RWPE2 (cell line): ENCODE measurements at regions not wholly inside any gene's neighbourhood (a gene's known extent, or its start where the extent isn't known, plus 50 kb on each side); places are given as distances from the start of the nearest gene placed in this dataset.

ENCODE experiments used
- ATAC-seq: fragments of 200-7000 bp; cut with Tn5 transposase; 3 replicates; pipeline ENCODE4 v1.9.1; 2021; ENCODE audit warnings: low read depth
- DNase-seq: peaks from one replicate; pipeline ENCODE4 v3.0.0-alpha.2; 2020; ENCODE audit warnings: low spot score
- H3K27ac ChIP-seq: fragments of 450-650 bp; 2 replicates; pipeline ENCODE4 v1.5.1; 2017; ENCODE audit warnings: mild to moderate bottlenecking; ENCODE audit not compliant: poor library complexity, severe bottlenecking
- H3K27me3 ChIP-seq: fragments of 250-450 bp; sonication (Bioruptor Pico); 2 replicates; pipeline ENCODE4 v1.5.1; 2021; ENCODE audit warnings: mild to moderate bottlenecking, moderate library complexity; ENCODE audit not compliant: insufficient read depth, poor library complexity, severe bottlenecking
- H3K36me3 ChIP-seq: fragments of 250-450 bp; sonication (Bioruptor Pico); 2 replicates; pipeline ENCODE4 v1.5.1; 2020; ENCODE audit warnings: low read depth, mild to moderate bottlenecking, moderate library complexity
- H3K4me1 ChIP-seq: fragments of 250-450 bp; sonication (Bioruptor Pico); 2 replicates; pipeline ENCODE4 v1.5.1; 2021; ENCODE audit warnings: mild to moderate bottlenecking, moderate library complexity; ENCODE audit not compliant: insufficient read depth, poor library complexity, severe bottlenecking
- H3K4me3 ChIP-seq: fragments of 250-450 bp; sonication (Bioruptor Pico); 2 replicates; pipeline ENCODE4 v1.5.1; 2021; ENCODE audit warnings: mild to moderate bottlenecking, moderate library complexity; ENCODE audit not compliant: severe bottlenecking
- H3K9me3 ChIP-seq: fragments of 250-450 bp; sonication (Bioruptor Pico); 2 replicates; pipeline ENCODE4 v1.5.1; 2021; ENCODE audit warnings: mild to moderate bottlenecking, moderate library complexity; ENCODE audit not compliant: severe bottlenecking
- TF ChIP-seq, protein P1 (sequence below): fragments of 450-650 bp; IDR thresholded peaks from one replicate; pipeline ENCODE4 v1.5.1; 2017; ENCODE audit warnings: mild to moderate bottlenecking, moderate library complexity; ENCODE audit not compliant: poor library complexity, severe bottlenecking

DNA sequence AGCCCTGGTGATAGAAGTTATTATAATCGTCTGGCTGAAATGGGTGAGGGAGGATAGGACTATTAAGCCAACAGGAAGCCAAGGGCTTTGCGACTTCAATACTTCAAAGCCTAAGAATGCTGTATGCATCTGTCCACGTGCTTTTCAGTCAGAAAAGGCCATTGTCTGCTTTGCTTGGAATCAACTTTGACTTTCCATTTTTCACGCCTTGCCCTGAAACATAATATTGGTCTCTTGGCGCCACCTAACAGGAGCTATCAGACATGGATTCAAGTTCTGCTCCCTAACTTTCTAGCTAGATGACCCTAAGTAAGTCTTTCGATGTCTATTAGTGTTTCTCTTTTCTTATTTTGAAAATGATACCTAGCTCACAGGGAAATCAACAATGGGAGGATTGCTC, 572.6 kb downstream of the TLR4 start:
- no peak for ATAC-seq
- H3K9me3 ChIP-seq: peaks cover under 1% of the 10 kb centered on the region
- peaks cover 7% of the 10 kb centered on the region for H3K4me1 ChIP-seq
- no peak for DNase-seq
- TF ChIP-seq, protein P1, sequence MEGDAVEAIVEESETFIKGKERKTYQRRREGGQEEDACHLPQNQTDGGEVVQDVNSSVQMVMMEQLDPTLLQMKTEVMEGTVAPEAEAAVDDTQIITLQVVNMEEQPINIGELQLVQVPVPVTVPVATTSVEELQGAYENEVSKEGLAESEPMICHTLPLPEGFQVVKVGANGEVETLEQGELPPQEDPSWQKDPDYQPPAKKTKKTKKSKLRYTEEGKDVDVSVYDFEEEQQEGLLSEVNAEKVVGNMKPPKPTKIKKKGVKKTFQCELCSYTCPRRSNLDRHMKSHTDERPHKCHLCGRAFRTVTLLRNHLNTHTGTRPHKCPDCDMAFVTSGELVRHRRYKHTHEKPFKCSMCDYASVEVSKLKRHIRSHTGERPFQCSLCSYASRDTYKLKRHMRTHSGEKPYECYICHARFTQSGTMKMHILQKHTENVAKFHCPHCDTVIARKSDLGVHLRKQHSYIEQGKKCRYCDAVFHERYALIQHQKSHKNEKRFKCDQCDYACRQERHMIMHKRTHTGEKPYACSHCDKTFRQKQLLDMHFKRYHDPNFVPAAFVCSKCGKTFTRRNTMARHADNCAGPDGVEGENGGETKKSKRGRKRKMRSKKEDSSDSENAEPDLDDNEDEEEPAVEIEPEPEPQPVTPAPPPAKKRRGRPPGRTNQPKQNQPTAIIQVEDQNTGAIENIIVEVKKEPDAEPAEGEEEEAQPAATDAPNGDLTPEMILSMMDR: no peak
- H3K27me3 ChIP-seq: no peaks in the 10 kb centered on the region
- no peaks in the 10 kb centered on the region for H3K36me3 ChIP-seq
- H3K27ac ChIP-seq: no peak overlapping the region
- H3K4me3 ChIP-seq: no peak overlapping the region

DNA sequence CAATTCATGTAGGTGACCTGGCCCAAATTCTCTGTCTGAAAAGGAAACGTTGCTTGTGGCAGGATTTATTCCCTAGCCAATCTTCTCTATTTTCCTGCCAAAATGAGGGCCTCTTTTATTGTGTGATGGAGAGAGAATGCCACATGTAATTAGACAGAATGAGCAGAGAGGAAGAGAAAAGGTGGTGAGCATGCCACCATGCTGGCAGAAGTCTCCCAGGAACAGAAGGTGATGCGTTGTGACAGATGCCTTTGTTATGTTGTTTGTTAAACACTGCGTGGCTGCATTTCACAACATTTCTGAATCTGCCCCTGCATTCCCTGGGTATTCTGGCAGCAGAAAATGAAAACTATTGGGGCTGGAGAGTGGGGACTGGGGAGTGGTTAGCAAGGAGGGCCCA, 577.6 kb downstream of the TLR4 start:
- no peak for ATAC-seq
- H3K9me3 ChIP-seq: no peaks in the 10 kb centered on the region
- TF ChIP-seq, protein P1: no peak

GRCh38 chr9:118283488-118283887, 579.3 kb downstream of the TLR4 start:
- ATAC-seq: no peak

More for the DNA sequence above, 577.6 kb downstream of the TLR4 start:
- H3K36me3 ChIP-seq: no peaks in the 10 kb centered on the region
- H3K27me3 ChIP-seq: no peaks in the 10 kb centered on the region
- no peaks in the 10 kb centered on the region for H3K4me1 ChIP-seq
- no peak for DNase-seq
- H3K27ac ChIP-seq: no peak overlapping the region
- H3K4me3 ChIP-seq: no peak overlapping the region

GRCh38 chr9:118290116-118290515, 585.9 kb downstream of the TLR4 start:
- Histone ChIP-seq H3K36me3 (no peaks in the 10 kb centered on the region), H3K4me1 (no peaks in the 10 kb centered on the region), H3K9me3 (no peaks in the 10 kb centered on the region), H3K27ac (no peak overlapping the region), H3K27me3 (no peaks in the 10 kb centered on the region), H3K4me3 (no peak overlapping the region)
- ATAC-seq (no peak), DNase-seq (no peak)
- TF ChIP-seq, protein P1: no peak

More at GRCh38 chr9:118283488-118283887, 579.3 kb downstream of the TLR4 start:
- no peak for DNase-seq
- H3K4me1 ChIP-seq: no peaks in the 10 kb centered on the region
- H3K9me3 ChIP-seq: no peaks in the 10 kb centered on the region
- no peak overlapping the region for H3K27ac ChIP-seq
- no peaks in the 10 kb centered on the region for H3K36me3 ChIP-seq
- TF ChIP-seq, protein P1: no peak
- H3K4me3 ChIP-seq: no peak overlapping the region
- no peaks in the 10 kb centered on the region for H3K27me3 ChIP-seq

DNA sequence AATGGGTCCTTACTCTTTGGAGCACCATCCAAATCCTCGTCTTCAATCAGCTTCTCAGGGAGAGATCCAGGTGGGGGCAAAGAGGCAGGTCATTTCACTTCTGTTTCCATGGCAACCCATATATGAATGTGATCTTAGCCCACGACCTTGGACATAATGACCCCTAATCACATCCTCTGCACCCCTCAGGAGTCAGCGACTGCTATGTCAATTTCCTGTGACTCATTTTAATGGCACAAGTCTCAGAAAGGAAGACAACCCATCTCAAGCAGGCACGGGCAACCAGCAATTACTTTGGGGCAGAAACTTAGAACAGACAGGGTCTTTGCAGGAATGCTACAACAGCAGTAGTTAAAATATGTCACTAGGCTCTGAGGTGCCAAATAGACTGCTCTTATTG, 591.2 kb downstream of the TLR4 start:
- no peaks in the 10 kb centered on the region for H3K36me3 ChIP-seq
- TF ChIP-seq, protein P1: no peak
- H3K4me3 ChIP-seq: no peak overlapping the region
- H3K27ac ChIP-seq: no peak overlapping the region
- no peaks in the 10 kb centered on the region for H3K9me3 ChIP-seq
- H3K27me3 ChIP-seq: no peaks in the 10 kb centered on the region
- DNase-seq (no peak), ATAC-seq (no peak)
- H3K4me1 ChIP-seq: no peaks in the 10 kb centered on the region
